ENCODE measurements at regions not wholly inside any gene's neighbourhood (a gene's known extent, or its start where the extent isn't known, plus 50 kb on each side); places are given as distances from the start of the nearest gene placed in this dataset.

GRCh38 chr11:115766561-115766960, 262.3 kb upstream of the CADM1 start:
- no peak for TF ChIP-seq EP300 (IDR thresholded peaks at IDR 0.05)
- TF ChIP-seq CTCF (IDR thresholded peaks at IDR 0.05), result no peak
- TF ChIP-seq POLR2AphosphoS5 (IDR thresholded peaks at IDR 0.05), result no peak
- TF ChIP-seq POLR2A (IDR thresholded peaks at IDR 0.05), result no peak
- WGBS, 2 donors, result 78 to 84% methylated on average over 4 of the region's 4 CpGs
- intact Hi-C loops (cut with DNase I), result no loop called here
- Histone ChIP-seq H3K9me3 (no peaks in the 10 kb centered on the region), H3K4me3 (no peak overlapping the region), H3K27me3 (no peaks in the 10 kb centered on the region), H3K36me3 (no peaks in the 10 kb centered on the region), H3K4me1 (no peaks in the 10 kb centered on the region), H3K27ac (no peak overlapping the region)
- no peak for DNase-seq

- Histone ChIP-seq H3K4me3 (no peak overlapping the region), H3K9me3 (no peaks in the 10 kb centered on the region), H3K27me3 (no peaks in the 10 kb centered on the region), H3K36me3 (no peaks in the 10 kb centered on the region), H3K27ac (no peak overlapping the region), H3K4me1 (peaks cover 0 to 3% (median under 1%) of the 10 kb centered on the region in 4 donors)
- intact Hi-C loops (cut with DNase I), result no loop called here
- no peak for DNase-seq
- 77 to 86% methylated on average over 6 of the region's 6 CpGs for WGBS, 2 donors
- TF ChIP-seq EP300 (IDR thresholded peaks at IDR 0.05), result no peak
- no peak for TF ChIP-seq POLR2AphosphoS5 (IDR thresholded peaks at IDR 0.05)
These were observed 261.6 kb upstream of the CADM1 start for GRCh38 chr11:115765803-115766239.

- H3K4me3 ChIP-seq, result no peak overlapping the region
- 67% methylated on average over 7 of the region's 7 CpGs for WGBS, 2 donors
- peaks cover 0 to 20% (median 14%) of the 10 kb centered on the region in 4 donors for H3K4me1 ChIP-seq
- no peak overlapping the region for H3K27ac ChIP-seq
- no peaks in the 10 kb centered on the region for H3K27me3 ChIP-seq
- no peaks in the 10 kb centered on the region for H3K36me3 ChIP-seq
- intact Hi-C loops (cut with DNase I), result loop anchor here (5.0 kb wide), 1 partner anchor 142 kb away; no protein-coding TSS in a partner anchor
- no peak for DNase-seq
- H3K9me3 ChIP-seq, result no peaks in the 10 kb centered on the region
- TF ChIP-seq POLR2AphosphoS5 (IDR thresholded peaks at IDR 0.05) (no peak), POLR2A (IDR thresholded peaks at IDR 0.05) (no peak), CTCF (IDR thresholded peaks at IDR 0.05) (no peak), EP300 (IDR thresholded peaks at IDR 0.05) (no peak)
These were observed 260.0 kb upstream of the CADM1 start for GRCh38 chr11:115764176-115764575.

- H3K36me3 ChIP-seq, result no peaks in the 10 kb centered on the region
- 70 to 82% methylated on average over 1 of the region's 1 CpG for WGBS, 2 donors
These were observed 257.6 kb upstream of the CADM1 start for GRCh38 chr11:115761817-115762216.

GRCh38 chr11:115761348-115761747, 257.1 kb upstream of the CADM1 start:
- H3K9me3 ChIP-seq, result no peaks in the 10 kb centered on the region
- intact Hi-C loops (cut with DNase I), result loop anchor here (2.0 to 5.0 kb wide), 2 partner anchors 139 to 257 kb away; partner anchors contain the start of gene CADM1
- H3K36me3 ChIP-seq, result no peaks in the 10 kb centered on the region
- H3K4me3 ChIP-seq, result no peak overlapping the region
- H3K27ac ChIP-seq, result no peak overlapping the region
- TF ChIP-seq CTCF (IDR thresholded peaks at IDR 0.05) (no peak), POLR2A (IDR thresholded peaks at IDR 0.05) (no peak), POLR2AphosphoS5 (IDR thresholded peaks at IDR 0.05) (no peak), EP300 (IDR thresholded peaks at IDR 0.05) (no peak)
- 42 to 74% methylated on average over 1 of the region's 1 CpG for WGBS, 2 donors
- no peaks in the 10 kb centered on the region for H3K27me3 ChIP-seq
- DNase-seq, result no peak
- peaks cover 0 to 22% (median 15%) of the 10 kb centered on the region in 4 donors for H3K4me1 ChIP-seq

More at GRCh38 chr11:115761817-115762216, 257.6 kb upstream of the CADM1 start:
- H3K27ac ChIP-seq, result no peak overlapping the region
- DNase-seq, result no peak
- H3K27me3 ChIP-seq, result no peaks in the 10 kb centered on the region
- intact Hi-C loops (cut with DNase I), result loop anchor here (2.0 to 5.0 kb wide), 2 partner anchors 140 to 257 kb away; partner anchors contain the start of gene CADM1
- peaks cover 0 to 22% (median 15%) of the 10 kb centered on the region in 4 donors for H3K4me1 ChIP-seq
- H3K4me3 ChIP-seq, result no peak overlapping the region
- H3K9me3 ChIP-seq, result no peaks in the 10 kb centered on the region
- TF ChIP-seq CTCF (IDR thresholded peaks at IDR 0.05) (no peak), EP300 (IDR thresholded peaks at IDR 0.05) (no peak), POLR2AphosphoS5 (IDR thresholded peaks at IDR 0.05) (no peak), POLR2A (IDR thresholded peaks at IDR 0.05) (no peak)
